HUES48 (cell line): ENCODE measurements at regions not wholly inside any gene's neighbourhood (a gene's known extent, or its start where the extent isn't known, plus 50 kb on each side); places are given as distances from the start of the nearest gene placed in this dataset.

Source experiments
- H3K27ac ChIP-seq: one replicate; pipeline ENCODE4 v1.7.0; 2013; ENCODE audit warnings: low read depth, low read length, inconsistent platforms
- H3K27me3 ChIP-seq: 2 replicates; pipeline ENCODE4 v1.6.1; 2013; ENCODE audit warnings: mild to moderate bottlenecking, low read length; ENCODE audit not compliant: control insufficient read depth, insufficient read depth
- H3K36me3 ChIP-seq: 2 replicates; pipeline ENCODE4 v1.6.1; 2013; ENCODE audit warnings: low read length; ENCODE audit not compliant: control insufficient read depth, insufficient read depth
- H3K4me1 ChIP-seq: 2 replicates; pipeline ENCODE4 v1.6.1; 2013; ENCODE audit warnings: mild to moderate bottlenecking, low read length; ENCODE audit not compliant: control insufficient read depth, insufficient read depth
- H3K4me3 ChIP-seq: 2 replicates; pipeline ENCODE4 v1.5.1; 2013; ENCODE audit warnings: mild to moderate bottlenecking, low read depth, low read length
- H3K9ac ChIP-seq: 2 replicates; pipeline ENCODE4 v1.6.1; 2013; ENCODE audit warnings: mild to moderate bottlenecking, low read depth, low read length, moderate library complexity
- H3K9me3 ChIP-seq: 2 replicates; pipeline ENCODE4 v1.6.1; 2013; ENCODE audit warnings: low read length; ENCODE audit not compliant: control insufficient read depth, insufficient read depth

DNA sequence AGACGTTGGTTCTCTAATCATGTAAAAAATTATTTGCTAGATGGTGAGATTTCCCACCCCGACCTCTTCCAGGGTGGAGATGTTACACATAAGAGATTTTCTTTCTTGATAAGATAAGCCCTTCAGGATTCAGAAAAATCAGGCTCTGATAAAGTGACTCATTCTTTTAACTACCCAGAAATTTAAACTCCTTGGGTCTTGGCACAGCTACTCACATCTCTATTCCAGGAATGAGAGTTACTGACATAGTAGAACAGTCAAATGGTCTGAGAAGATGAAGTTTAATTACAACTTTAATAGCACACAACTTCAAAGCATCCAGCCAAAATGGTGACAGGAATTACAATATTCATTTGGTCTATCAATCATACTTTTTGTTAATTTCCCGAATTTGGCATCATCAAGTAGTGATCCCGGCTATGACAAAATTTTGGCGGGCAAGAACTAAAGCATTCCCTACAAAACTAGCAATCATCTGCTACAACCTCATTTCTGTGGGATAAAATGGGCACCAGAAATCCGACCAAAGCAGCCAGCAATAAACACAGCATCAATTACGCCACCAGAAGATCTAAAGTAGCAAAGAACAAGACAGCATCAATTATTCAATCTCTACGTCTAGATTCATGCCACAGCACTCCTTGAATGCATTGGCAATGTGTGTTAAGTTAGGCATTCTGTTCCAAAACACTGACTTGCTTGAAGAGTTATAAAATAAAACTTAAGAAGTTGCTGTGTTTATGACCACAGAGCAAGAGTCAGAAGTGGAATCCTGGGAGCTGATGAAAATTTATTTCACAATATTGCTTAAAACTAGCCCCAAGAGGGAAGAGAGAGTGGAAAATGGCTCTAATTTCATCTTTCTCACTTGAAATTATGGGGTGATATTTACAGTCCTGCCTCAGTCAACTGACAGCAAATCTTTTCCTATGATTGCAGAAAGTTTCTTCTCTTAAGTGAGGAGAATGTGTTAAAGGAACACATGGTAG is 565.7 kb upstream of the ANKRD30A start:
- no peak overlapping the region for H3K9ac ChIP-seq
- H3K9me3 ChIP-seq: no peaks in the 10 kb centered on the region
- H3K27me3 ChIP-seq: no peaks in the 10 kb centered on the region
- H3K27ac ChIP-seq: no peak overlapping the region
- no peaks in the 10 kb centered on the region for H3K4me1 ChIP-seq
- no peaks in the 10 kb centered on the region for H3K36me3 ChIP-seq
- H3K4me3 ChIP-seq: no peak overlapping the region

DNA sequence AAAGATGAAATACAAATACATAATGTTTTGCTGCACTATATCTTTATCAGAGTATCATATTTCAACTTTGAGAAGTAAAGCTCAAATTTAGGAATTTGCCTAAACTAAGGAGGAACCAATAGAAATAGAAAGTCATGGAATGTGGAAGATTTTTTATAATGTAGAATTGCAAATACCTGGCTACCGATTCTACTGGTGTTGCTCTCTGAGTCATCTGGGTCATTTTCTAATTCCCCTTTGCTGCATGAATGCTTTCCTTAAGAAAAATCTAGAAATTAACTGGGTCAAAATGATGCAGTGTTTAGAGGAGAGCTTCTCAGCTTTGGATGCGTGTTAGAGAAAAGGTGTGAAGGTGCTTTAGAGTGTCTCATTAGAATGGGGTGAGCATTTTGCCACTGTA is 568.9 kb upstream of the ANKRD30A start:
- H3K27me3 ChIP-seq: no peaks in the 10 kb centered on the region
- H3K27ac ChIP-seq: no peak overlapping the region
- H3K36me3 ChIP-seq: no peaks in the 10 kb centered on the region

DNA sequence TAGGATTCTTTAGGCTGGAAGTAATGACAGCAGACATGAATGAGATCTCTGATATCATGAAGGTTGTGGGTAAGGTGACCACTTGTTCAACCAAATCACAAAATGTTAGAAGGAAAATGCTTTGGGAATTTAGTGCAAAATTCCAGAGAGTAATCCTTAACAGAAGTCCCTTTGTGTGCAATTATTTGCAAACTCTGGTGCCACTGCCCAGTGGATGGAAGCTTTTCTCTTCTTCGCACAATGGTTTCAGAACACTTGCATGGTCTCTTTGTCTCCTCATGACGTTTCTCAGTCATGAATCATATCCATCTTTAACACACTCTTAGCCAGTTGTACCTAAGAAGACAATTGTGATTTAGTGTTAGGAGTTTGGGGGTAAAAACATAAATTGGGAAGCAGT is 570.4 kb upstream of the ANKRD30A start:
- Histone ChIP-seq H3K9me3 (no peaks in the 10 kb centered on the region), H3K36me3 (no peaks in the 10 kb centered on the region), H3K27ac (no peak overlapping the region), H3K4me3 (no peak overlapping the region), H3K27me3 (no peaks in the 10 kb centered on the region), H3K4me1 (no peaks in the 10 kb centered on the region), H3K9ac (no peak overlapping the region)

More for the DNA sequence above, 568.9 kb upstream of the ANKRD30A start:
- Histone ChIP-seq H3K4me3 (no peak overlapping the region), H3K9me3 (no peaks in the 10 kb centered on the region), H3K9ac (no peak overlapping the region), H3K4me1 (no peaks in the 10 kb centered on the region)

DNA sequence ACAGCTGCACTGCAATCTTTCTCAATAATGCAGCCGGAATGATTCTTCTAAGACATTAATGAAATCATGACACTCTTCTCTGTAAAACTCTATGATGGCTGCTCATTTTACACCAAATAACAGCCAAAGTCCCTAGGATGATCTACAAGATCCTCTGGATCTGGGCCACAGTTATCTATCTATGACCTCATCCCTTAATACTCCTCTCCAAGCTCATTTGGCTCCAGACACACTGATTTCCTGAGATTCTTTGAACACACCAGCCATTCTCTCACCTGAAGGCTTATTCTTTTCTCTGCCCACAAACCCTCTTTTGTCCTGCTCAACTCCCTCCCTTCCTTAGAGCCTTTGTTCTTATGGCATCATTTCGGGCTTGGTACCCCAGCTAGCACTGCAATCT is 577.4 kb upstream of the ANKRD30A start:
- H3K27me3 ChIP-seq: no peaks in the 10 kb centered on the region
- no peak overlapping the region for H3K9ac ChIP-seq
- H3K4me3 ChIP-seq: no peak overlapping the region
- H3K36me3 ChIP-seq: no peaks in the 10 kb centered on the region
- H3K4me1 ChIP-seq: no peaks in the 10 kb centered on the region
- no peak overlapping the region for H3K27ac ChIP-seq
- no peaks in the 10 kb centered on the region for H3K9me3 ChIP-seq

DNA sequence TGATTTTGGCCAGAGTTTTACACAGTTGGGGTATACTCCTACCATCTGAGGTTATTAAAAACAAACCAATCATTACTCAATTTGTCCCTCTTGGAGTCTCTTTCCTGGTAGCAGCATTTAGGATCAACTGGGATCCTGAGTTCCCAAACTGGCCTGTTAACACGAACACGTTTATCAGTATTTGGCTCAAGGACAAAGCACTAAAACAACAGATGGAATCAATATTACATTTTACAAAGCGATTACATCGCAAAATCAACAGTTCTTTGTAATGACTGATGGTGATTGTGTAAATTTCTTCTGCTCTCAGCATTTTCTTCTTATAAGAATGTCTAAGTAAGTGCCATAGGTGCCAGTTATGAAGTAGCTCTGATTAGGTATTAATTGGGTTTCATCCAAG is 582.9 kb upstream of the ANKRD30A start:
- H3K4me1 ChIP-seq: no peaks in the 10 kb centered on the region
- H3K27ac ChIP-seq: no peak overlapping the region
- no peaks in the 10 kb centered on the region for H3K9me3 ChIP-seq
- H3K9ac ChIP-seq: no peak overlapping the region
- no peak overlapping the region for H3K4me3 ChIP-seq
- H3K36me3 ChIP-seq: no peaks in the 10 kb centered on the region
- no peaks in the 10 kb centered on the region for H3K27me3 ChIP-seq

DNA sequence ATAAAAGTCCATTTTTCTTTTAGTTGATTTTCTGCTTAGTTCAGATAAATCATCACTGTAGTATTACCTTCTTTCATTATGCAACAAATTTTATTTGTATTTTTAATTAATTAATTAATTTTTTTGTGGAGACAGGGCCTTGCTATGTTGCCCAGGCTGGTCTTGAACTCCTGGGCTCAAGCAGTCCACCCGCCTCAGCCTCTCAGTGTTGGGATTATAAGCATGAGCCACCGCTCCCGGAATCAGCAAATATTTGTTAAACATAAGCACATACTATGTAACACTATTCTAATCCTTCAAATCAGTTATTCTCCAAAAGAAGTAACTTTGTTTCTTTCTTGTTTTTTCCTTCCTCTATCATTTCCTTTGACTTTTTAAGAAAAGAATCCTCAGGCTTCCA is 584.8 kb upstream of the ANKRD30A start:
- Histone ChIP-seq H3K9me3 (no peaks in the 10 kb centered on the region), H3K27me3 (no peaks in the 10 kb centered on the region), H3K4me1 (no peaks in the 10 kb centered on the region), H3K4me3 (no peak overlapping the region), H3K36me3 (no peaks in the 10 kb centered on the region), H3K27ac (no peak overlapping the region), H3K9ac (no peak overlapping the region)

DNA sequence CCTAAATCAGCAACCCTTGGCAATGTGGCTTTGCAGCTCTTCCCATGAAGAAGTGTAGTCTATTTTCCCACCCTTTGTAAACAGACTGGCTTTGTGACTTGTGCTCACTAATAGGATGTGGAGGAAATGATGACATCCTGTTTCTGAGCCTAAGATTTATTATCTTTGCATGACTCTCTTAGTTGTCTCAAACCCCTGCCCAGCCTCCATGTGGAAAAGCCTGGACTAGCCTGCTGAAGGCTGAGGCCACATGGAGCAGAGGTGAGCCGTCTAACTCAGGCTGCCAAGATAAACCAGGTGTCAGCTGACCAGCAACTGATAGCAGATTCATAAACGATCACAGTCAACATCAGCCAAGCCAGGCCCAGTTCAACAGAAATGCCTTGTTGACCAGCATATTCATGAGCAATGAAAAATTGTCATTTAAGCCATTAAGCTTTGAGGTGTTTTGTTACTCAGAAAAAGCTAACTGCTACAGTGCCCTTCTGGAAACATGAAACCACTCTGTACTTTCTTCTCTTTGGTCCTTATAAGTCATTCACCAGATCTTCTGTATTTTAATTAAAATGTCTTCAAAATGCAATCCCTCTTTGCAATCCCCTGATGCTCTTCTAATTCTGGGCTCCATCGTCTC is 586.3 kb upstream of the ANKRD30A start:
- H3K4me3 ChIP-seq: no peak overlapping the region
- H3K4me1 ChIP-seq: no peaks in the 10 kb centered on the region
- no peaks in the 10 kb centered on the region for H3K9me3 ChIP-seq
- H3K9ac ChIP-seq: no peak overlapping the region
- no peaks in the 10 kb centered on the region for H3K27me3 ChIP-seq
- H3K27ac ChIP-seq: no peak overlapping the region
- H3K36me3 ChIP-seq: no peaks in the 10 kb centered on the region

DNA sequence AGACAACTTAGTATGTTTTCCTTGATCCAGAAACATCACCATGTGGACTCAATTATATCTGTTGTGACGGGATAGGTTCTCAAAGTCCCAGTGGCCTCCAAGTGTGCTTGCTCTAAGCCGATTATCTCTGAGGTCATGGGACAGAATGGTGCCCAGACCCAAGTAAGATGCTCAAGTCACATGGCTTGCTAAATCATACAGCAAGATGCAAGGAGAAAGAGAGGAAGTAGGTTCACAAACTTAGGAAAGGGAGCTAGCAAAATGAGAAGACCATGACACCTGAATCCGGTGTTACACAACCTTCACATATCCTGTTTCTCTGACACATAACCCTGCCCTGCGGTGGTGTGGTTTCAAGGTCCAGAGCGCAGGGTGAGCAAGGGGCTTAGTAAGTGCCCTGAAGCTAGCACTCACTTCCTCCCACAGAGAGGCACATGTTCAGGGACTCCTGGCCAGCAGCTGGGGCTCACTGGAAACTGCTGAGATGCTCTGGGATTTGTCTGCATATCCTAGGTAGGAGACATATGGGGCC is 590.9 kb upstream of the ANKRD30A start:
- no peaks in the 10 kb centered on the region for H3K27me3 ChIP-seq
- no peak overlapping the region for H3K27ac ChIP-seq
- no peak overlapping the region for H3K4me3 ChIP-seq
- H3K9ac ChIP-seq: no peak overlapping the region
- H3K4me1 ChIP-seq: no peaks in the 10 kb centered on the region
- H3K9me3 ChIP-seq: peaks cover 2% of the 10 kb centered on the region
- H3K36me3 ChIP-seq: no peaks in the 10 kb centered on the region

DNA sequence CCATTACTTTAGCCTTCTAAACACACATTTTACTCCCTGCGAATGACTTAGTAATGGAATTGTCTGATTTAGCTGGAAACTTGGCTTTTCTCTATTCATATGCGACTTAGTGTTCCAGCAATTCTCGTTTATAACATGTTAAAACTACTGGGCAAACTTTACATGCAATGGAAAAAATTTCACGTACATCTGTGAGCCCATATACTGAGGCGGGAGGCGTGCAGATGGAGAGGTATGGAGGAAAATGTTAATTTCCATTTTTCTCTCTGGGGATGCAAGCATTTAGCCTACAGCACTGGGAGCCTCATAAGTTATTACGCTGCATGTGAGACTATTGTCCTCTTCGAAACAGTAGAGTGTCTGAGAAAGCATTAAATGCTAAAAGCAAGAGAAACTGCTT is 591.5 kb upstream of the ANKRD30A start:
- Histone ChIP-seq H3K9me3 (peaks cover 7% of the 10 kb centered on the region), H3K4me1 (no peaks in the 10 kb centered on the region), H3K36me3 (no peaks in the 10 kb centered on the region), H3K9ac (no peak overlapping the region), H3K4me3 (no peak overlapping the region), H3K27ac (no peak overlapping the region), H3K27me3 (no peaks in the 10 kb centered on the region)

DNA sequence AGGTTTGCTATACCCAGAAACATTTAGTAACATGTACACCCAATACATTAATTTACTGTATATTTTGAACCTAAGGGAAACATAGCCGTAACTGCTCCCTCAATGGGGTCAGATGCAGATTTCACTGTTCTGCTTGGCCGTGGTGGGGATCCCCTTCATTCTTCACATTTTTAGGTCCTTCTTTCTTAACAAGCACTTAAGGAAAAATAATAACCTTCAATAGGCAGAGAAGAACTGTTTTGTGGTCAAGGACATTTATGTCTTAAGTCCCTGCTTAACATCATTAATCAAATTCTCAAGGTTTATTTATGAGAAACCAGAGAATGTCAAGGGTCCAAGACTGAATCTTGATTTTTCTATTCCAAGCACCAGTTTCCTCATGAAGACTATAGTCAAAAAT is 592.1 kb upstream of the ANKRD30A start:
- no peak overlapping the region for H3K4me3 ChIP-seq
- no peaks in the 10 kb centered on the region for H3K27me3 ChIP-seq
- H3K27ac ChIP-seq: no peak overlapping the region

DNA sequence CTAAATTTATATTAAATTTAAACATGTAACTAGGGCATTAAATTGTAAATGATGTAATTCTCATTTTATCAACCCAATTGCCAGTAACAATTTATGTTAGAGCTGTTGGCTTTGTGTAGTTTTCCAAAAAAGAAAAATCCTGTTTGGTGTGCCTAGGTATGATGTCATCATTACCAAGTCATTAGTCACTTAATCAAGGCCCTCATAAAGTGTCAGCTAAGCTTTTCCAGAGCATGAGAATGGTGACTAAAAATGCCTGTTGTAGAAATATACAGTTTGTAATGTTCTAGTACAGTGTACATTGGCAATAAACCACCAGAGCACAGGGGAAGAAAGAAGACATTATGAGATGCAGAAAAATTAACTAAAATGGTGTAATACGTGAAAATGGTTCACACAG is 593.8 kb upstream of the ANKRD30A start:
- H3K9me3 ChIP-seq: peaks cover 7% of the 10 kb centered on the region
- no peak overlapping the region for H3K9ac ChIP-seq
- no peaks in the 10 kb centered on the region for H3K4me1 ChIP-seq
- no peak overlapping the region for H3K27ac ChIP-seq
- no peak overlapping the region for H3K4me3 ChIP-seq
- no peaks in the 10 kb centered on the region for H3K36me3 ChIP-seq
- no peaks in the 10 kb centered on the region for H3K27me3 ChIP-seq

More for the DNA sequence above, 592.1 kb upstream of the ANKRD30A start:
- Histone ChIP-seq H3K36me3 (no peaks in the 10 kb centered on the region), H3K4me1 (no peaks in the 10 kb centered on the region), H3K9me3 (peaks cover 7% of the 10 kb centered on the region), H3K9ac (no peak overlapping the region)
